WERI-Rb-1 (cell line): ENCODE measurements at regions not wholly inside any gene's neighbourhood (a gene's known extent, or its start where the extent isn't known, plus 50 kb on each side); places are given as distances from the start of the nearest gene placed in this dataset.

Source experiments
- DNase-seq: peaks from one replicate; pipeline ENCODE4 v3.0.0-alpha.2; 2020
- H3K27ac ChIP-seq: fragments of 250-450 bp; sonication (Bioruptor Pico); 2 replicates; pipeline ENCODE4 v1.5.1; 2020; ENCODE audit warnings: mild to moderate bottlenecking, moderate library complexity
- H3K27me3 ChIP-seq: fragments of 250-450 bp; sonication (Bioruptor Pico); 2 replicates; pipeline ENCODE4 v1.5.1; 2021; ENCODE audit warnings: mild to moderate bottlenecking, low read depth, moderate library complexity; ENCODE audit not compliant: insufficient read depth, severe bottlenecking
- H3K36me3 ChIP-seq: fragments of 250-450 bp; sonication (Bioruptor Pico); 2 replicates; pipeline ENCODE4 v1.5.1; 2020; ENCODE audit warnings: mild to moderate bottlenecking, moderate library complexity
- H3K4me3 ChIP-seq: 2 replicates; pipeline ENCODE4 v1.5.1; 2011; ENCODE audit warnings: low read depth, mild to moderate bottlenecking, control low read depth, low read length
- H3K9me3 ChIP-seq: fragments of 250-450 bp; sonication (Bioruptor Pico); 2 replicates; pipeline ENCODE4 v1.5.1; 2021; ENCODE audit warnings: mild to moderate bottlenecking, moderate library complexity; ENCODE audit not compliant: severe bottlenecking
- TF ChIP-seq, protein P1 (sequence below): IDR thresholded peaks from 2 replicates; pipeline ENCODE4 v1.5.1; 2011; ENCODE audit warnings: low read depth, mild to moderate bottlenecking, control low read depth, inconsistent platforms, low read length

DNA sequence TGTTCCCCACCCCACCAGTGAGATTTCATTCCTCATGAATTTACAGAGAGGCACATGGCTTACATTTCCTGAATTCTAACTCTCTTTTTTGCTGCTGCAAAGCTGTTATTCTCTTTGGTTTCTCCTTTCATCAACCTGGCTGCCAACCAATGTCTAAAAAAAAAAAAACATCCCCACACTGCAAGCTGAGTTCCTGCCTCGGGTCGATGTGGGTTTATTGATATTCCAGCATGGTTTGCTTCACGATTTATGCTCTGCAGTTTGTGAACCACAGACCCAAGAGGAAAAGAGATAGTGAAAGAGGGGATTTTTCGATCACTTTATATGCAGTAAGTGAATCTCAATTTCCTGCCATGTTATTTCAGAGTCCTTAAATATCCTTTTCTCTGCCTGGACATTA lies 363.6 kb downstream of the LPIN1 start:
- DNase-seq, result no peak
- Histone ChIP-seq H3K4me3 (no peak overlapping the region), H3K27ac (no peak overlapping the region)

DNA sequence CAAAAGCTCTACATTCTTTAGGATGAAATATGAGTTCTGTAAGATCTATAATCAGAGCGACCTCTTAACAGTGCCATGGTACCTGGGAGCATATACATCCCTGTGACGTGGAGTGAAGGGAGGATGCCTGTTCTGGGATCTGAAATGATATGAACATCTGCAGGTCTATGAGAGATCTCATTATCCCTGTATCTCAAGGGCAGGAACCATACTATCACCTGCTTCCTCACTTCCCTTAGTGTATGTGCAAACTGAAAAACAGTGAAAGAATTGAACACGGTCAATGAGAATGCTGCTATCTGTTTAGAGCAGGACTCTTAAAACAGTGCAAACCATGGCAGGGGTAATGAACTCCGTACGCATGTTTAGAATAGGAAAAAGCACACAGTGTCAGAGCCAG lies 364.0 kb downstream of the LPIN1 start:
- Histone ChIP-seq H3K9me3 (peaks cover 3% of the 10 kb centered on the region), H3K36me3 (no peaks in the 10 kb centered on the region), H3K4me3 (no peak overlapping the region), H3K27me3 (no peaks in the 10 kb centered on the region), H3K27ac (no peak overlapping the region)
- TF ChIP-seq, protein P1, sequence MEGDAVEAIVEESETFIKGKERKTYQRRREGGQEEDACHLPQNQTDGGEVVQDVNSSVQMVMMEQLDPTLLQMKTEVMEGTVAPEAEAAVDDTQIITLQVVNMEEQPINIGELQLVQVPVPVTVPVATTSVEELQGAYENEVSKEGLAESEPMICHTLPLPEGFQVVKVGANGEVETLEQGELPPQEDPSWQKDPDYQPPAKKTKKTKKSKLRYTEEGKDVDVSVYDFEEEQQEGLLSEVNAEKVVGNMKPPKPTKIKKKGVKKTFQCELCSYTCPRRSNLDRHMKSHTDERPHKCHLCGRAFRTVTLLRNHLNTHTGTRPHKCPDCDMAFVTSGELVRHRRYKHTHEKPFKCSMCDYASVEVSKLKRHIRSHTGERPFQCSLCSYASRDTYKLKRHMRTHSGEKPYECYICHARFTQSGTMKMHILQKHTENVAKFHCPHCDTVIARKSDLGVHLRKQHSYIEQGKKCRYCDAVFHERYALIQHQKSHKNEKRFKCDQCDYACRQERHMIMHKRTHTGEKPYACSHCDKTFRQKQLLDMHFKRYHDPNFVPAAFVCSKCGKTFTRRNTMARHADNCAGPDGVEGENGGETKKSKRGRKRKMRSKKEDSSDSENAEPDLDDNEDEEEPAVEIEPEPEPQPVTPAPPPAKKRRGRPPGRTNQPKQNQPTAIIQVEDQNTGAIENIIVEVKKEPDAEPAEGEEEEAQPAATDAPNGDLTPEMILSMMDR, result no peak
- no peak for DNase-seq

More for the DNA sequence above, 363.6 kb downstream of the LPIN1 start:
- Histone ChIP-seq H3K27me3 (no peaks in the 10 kb centered on the region), H3K36me3 (no peaks in the 10 kb centered on the region), H3K9me3 (peaks cover 3% of the 10 kb centered on the region)
- TF ChIP-seq, protein P1, result no peak

DNA sequence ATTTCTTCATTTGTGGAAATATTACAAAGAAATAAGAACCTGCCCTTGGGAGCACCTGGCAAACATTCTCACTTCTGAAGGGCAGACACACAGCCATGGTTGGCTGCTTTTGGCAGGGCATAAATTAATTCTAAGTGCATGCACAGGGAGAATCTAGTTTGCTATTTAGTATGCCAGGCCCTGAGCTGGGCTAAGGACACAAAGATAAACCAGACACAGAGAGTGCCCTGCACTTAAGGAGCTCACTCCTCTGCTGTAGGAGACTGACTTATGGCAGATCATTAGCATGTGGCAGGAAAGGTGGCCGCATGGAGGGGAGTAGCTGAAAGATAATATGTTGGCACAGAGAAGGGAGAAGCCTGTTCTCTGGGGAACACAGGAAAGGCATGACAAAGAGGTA lies 367.0 kb downstream of the LPIN1 start:
- Histone ChIP-seq H3K36me3 (no peaks in the 10 kb centered on the region), H3K4me3 (no peak overlapping the region), H3K9me3 (peaks cover 3% of the 10 kb centered on the region), H3K27me3 (no peaks in the 10 kb centered on the region), H3K27ac (no peak overlapping the region)
- TF ChIP-seq, protein P1, result no peak
- no peak for DNase-seq

DNA sequence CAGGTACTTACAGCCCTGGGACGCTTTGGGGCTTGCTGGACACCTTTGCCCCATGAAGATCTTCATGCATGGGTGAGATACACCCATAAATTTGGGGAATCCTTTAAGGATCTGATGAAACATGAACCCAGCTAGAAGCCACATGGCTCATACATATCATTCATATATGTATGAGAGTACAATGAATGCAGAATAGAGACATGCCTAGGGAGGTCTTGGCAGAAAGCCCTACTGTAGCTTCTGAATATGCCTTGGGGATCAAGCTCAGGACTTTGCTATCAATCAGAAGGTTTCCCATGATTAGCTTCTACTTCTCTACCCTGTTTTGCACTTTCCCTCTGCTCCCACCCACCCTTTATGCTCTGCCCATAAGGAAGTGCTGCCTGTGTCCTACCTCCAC lies 368.4 kb downstream of the LPIN1 start:
- no peak for DNase-seq
- no peaks in the 10 kb centered on the region for H3K9me3 ChIP-seq
- no peaks in the 10 kb centered on the region for H3K27me3 ChIP-seq
- no peak overlapping the region for H3K4me3 ChIP-seq
- no peaks in the 10 kb centered on the region for H3K36me3 ChIP-seq
- H3K27ac ChIP-seq, result no peak overlapping the region
- TF ChIP-seq, protein P1, result no peak

DNA sequence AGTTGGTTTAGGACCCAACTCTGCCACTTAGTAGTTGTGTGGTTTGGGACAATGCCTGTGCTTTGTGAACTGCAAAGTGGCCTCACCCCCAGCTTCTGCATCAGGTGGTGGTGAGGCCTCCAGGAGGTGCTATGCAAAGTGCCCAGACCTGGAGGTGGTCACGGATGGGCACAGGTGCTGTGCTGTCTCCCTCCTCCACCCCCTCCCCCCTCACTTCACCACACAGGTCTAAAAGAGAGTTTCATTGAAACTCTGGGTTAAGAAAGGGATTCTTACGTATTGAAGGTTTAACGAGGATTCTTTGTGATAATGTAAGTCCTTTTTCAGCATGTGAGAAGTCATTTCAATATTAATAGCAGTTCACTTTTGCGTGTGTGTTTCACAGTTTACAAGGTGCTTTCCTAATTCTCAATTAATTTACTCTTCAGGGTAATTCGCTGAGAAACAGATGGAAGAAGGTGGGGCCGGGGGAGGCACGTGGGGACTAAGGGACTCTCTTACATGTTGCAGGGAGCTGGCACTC lies 369.9 kb downstream of the LPIN1 start:
- no peaks in the 10 kb centered on the region for H3K9me3 ChIP-seq
- peak; percentile 35 for DNase-seq
- TF ChIP-seq, protein P1, result no peak
- no peak overlapping the region for H3K4me3 ChIP-seq
- no peaks in the 10 kb centered on the region for H3K36me3 ChIP-seq
- no peaks in the 10 kb centered on the region for H3K27me3 ChIP-seq
- no peak overlapping the region for H3K27ac ChIP-seq

DNA sequence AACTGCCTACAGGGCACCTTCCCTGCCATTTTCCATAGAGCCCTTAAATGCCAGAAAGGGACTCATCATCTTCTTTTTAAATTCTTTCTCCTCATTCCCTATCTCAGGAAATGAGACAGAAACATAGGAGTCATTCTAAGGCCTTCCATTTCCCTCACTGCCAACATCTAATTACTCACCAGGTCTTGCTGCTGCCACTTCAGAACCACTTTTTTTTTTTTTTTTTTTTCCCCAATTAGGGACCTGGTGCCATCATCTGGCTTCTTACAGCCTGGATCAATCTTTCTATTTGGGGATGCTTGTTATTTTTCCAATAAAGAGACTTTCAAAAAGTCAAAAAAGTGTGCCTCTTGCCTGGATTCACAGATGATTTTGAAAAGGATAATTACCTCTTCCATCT lies 373.4 kb downstream of the LPIN1 start:
- no peaks in the 10 kb centered on the region for H3K9me3 ChIP-seq
- no peaks in the 10 kb centered on the region for H3K36me3 ChIP-seq
- H3K27me3 ChIP-seq, result no peaks in the 10 kb centered on the region
- H3K27ac ChIP-seq, result no peak overlapping the region
- no peak overlapping the region for H3K4me3 ChIP-seq
- TF ChIP-seq, protein P1, result no peak
- DNase-seq, result no peak
